Hepatocyte (in vitro differentiated cells): ENCODE measurements at regions not wholly inside any gene's neighbourhood (a gene's known extent, or its start where the extent isn't known, plus 50 kb on each side); places are given as distances from the start of the nearest gene placed in this dataset.

ENCODE experiments used
- EZH2 ChIP-seq: fragments of 200-600 bp; sonication (generic); IDR thresholded peaks from 2 replicates; pipeline ENCODE4 v1.6.1; 2016; ENCODE audit warnings: antibody characterized with exemption, mild to moderate bottlenecking, borderline replicate concordance
- EZH2phosphoT487 ChIP-seq: fragments of 200-600 bp; sonication (generic); IDR thresholded peaks from one replicate; pipeline ENCODE4 v1.6.1; 2018; ENCODE audit warnings: antibody characterized with exemption, mild to moderate bottlenecking, low read depth, moderate library complexity; ENCODE audit not compliant: unreplicated experiment, severe bottlenecking
- TF ChIP-seq, protein P1 (sequence below): fragments of 200-600 bp; sonication (generic); IDR thresholded peaks from 2 replicates; pipeline ENCODE4 v1.5.1; 2016; ENCODE audit warnings: antibody characterized with exemption, mild to moderate bottlenecking; ENCODE audit not compliant: poor library complexity

DNA sequence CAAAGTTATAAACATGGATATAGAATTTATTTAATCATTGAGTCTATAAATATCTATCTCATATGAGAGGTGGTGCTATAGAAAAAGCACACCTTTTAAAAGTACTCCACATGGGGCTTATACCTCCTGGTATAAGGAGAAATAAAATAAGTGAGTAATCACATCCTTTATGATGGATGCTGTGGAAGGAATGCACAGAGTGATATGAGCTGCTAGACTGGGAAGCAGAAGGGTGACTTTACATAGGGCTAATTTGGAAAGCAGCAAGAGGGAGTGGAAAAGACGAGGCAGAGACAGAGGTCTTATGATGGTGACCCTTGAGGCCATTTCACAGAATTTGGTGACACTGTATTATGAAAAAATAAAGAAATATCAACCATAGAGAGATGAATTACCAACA, 59.4 kb upstream of the AHR start:
- TF ChIP-seq EZH2 (no peak), EZH2phosphoT487 (no peak)
- TF ChIP-seq, protein P1, sequence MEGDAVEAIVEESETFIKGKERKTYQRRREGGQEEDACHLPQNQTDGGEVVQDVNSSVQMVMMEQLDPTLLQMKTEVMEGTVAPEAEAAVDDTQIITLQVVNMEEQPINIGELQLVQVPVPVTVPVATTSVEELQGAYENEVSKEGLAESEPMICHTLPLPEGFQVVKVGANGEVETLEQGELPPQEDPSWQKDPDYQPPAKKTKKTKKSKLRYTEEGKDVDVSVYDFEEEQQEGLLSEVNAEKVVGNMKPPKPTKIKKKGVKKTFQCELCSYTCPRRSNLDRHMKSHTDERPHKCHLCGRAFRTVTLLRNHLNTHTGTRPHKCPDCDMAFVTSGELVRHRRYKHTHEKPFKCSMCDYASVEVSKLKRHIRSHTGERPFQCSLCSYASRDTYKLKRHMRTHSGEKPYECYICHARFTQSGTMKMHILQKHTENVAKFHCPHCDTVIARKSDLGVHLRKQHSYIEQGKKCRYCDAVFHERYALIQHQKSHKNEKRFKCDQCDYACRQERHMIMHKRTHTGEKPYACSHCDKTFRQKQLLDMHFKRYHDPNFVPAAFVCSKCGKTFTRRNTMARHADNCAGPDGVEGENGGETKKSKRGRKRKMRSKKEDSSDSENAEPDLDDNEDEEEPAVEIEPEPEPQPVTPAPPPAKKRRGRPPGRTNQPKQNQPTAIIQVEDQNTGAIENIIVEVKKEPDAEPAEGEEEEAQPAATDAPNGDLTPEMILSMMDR = no peak
